Endothelial cell of umbilical vein (primary cell): ENCODE measurements at regions not wholly inside any gene's neighbourhood (a gene's known extent, or its start where the extent isn't known, plus 50 kb on each side); places are given as distances from the start of the nearest gene placed in this dataset.

Source experiments
- CTCF ChIP-seq, 2 donors: IDR thresholded peaks; 1 replicate in 1 of 2; 2 replicates in 1 of 2; pipeline ENCODE4 v1.5.1; 2011; ENCODE audit warnings: low read length in 2 of 2, mild to moderate bottlenecking in 2 of 2, moderate library complexity in 2 of 2, control low read depth in 1 of 2, inconsistent platforms in 1 of 2, low read depth in 1 of 2; ENCODE audit not compliant: insufficient read depth in 1 of 2; ENCODE audit errors: extremely low read depth in 1 of 2
- EZH2 ChIP-seq: IDR thresholded peaks from 2 replicates; pipeline ENCODE4 v1.6.1; 2012; ENCODE audit warnings: borderline replicate concordance, low read depth, mild to moderate bottlenecking, moderate library complexity, low read length, inconsistent platforms; ENCODE audit not compliant: severe bottlenecking
- FOS ChIP-seq: IDR thresholded peaks from 2 replicates; pipeline ENCODE4 v1.6.1; 2011; ENCODE audit warnings: mild to moderate bottlenecking, low read length, moderate library complexity, borderline replicate concordance; ENCODE audit not compliant: insufficient read depth
- GATA2 ChIP-seq: IDR thresholded peaks from 2 replicates; pipeline ENCODE4 v1.7.0; 2011; ENCODE audit warnings: low read depth, mild to moderate bottlenecking, moderate library complexity, mixed read lengths, low read length; ENCODE audit not compliant: insufficient read length, insufficient read depth
- JUN ChIP-seq: IDR thresholded peaks from 2 replicates; pipeline ENCODE4 v1.6.1; 2011; ENCODE audit warnings: borderline replicate concordance, low read depth; ENCODE audit not compliant: insufficient read length, insufficient read depth
- MYC ChIP-seq: IDR thresholded peaks from one replicate; pipeline ENCODE4 v1.6.1; 2011; ENCODE audit warnings: mild to moderate bottlenecking, low read depth, low read length
- POLR2A ChIP-seq: IDR thresholded peaks from 2 replicates; pipeline ENCODE4 v1.6.1; 2012; ENCODE audit warnings: low read depth, mild to moderate bottlenecking, control low read depth, low read length
- POLR2AphosphoS5 ChIP-seq: IDR thresholded peaks from 2 replicates; pipeline ENCODE4 v1.6.1; 2012; ENCODE audit warnings: low read depth, mild to moderate bottlenecking, control low read depth, low read length, moderate library complexity; ENCODE audit not compliant: insufficient read depth
- TF ChIP-seq, protein P1 (sequence below): IDR thresholded peaks from 2 replicates; pipeline ENCODE4 v1.6.1; 2011; ENCODE audit not compliant: insufficient read depth, insufficient read length

DNA sequence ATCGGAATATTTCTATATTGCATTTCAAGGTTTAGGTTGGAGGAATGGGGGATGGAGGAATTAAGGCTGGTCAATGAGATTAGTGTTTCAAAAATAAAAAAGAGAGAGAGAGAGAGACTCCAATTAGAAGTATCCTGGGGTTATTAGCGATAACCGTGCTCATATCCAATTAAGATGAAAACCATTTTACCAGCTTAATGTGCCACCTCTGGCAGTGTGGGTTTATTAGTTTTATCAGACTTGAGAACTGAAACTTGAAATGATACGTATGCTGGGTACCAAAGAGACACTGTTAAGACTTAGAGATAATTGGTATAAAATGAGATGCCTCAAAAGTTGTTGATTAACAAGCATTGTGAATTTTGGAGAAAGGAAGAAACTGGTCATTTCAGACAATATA lies 251.5 kb upstream of the NR2F2 start:
- no peak for TF ChIP-seq CTCF (IDR thresholded peaks at IDR 0.05; ENCODE audit: extremely low read depth in 1 of 2, insufficient read depth in 1 of 2, low read depth in 1 of 2, low read length in 2 of 2)
- no peak for TF ChIP-seq EZH2
- TF ChIP-seq MYC: no peak
- TF ChIP-seq POLR2A: no peak
- TF ChIP-seq POLR2AphosphoS5: no peak
- TF ChIP-seq, protein P1, sequence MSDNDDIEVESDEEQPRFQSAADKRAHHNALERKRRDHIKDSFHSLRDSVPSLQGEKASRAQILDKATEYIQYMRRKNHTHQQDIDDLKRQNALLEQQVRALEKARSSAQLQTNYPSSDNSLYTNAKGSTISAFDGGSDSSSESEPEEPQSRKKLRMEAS: no peak
- no peak for TF ChIP-seq JUN
- TF ChIP-seq FOS: no peak
- no peak for TF ChIP-seq GATA2
